ENCODE measurements at regions not wholly inside any gene's neighbourhood (a gene's known extent, or its start where the extent isn't known, plus 50 kb on each side); places are given as distances from the start of the nearest gene placed in this dataset.

DNA sequence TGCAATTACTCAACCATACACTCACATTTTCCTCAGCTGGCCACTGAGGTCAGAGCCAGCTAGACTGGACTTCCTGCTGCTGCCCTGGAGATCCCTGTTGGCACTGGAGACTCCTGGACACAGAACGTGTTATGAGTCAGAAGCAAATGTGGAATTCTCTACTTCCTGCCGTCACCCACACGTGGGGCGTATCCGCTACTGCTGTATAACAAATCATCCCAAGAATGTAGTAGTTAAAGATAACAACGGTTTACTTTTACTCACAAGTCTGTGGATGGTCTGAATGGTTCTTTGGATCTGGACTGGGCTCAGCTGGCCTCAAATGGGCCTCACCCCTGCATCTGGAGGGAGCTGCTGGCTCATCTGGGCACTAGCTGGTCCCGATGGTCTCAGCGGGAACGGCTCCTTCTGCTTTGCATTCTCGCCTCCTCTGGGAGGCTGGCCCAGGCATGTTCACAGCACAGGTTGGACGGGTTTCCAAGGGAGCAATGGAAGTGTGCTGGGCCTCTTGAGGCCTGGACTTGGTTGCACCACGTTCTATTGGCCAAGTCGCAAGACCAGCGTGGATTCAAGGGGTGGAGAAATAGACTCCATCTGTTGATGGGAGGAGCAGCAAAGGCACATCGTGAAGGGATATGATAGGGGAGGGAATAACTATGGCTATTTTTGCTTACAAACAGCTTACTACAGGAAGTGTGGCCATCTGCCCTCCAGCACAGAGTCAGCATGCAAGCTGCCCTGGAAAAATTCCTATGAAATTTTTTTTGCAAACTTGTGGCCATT is 118.5 kb downstream of the SNX5 start:
- DNase-seq = no peak
- no peak overlapping the region for H3K4me3 Mint-ChIP-seq
- no peaks in the 10 kb centered on the region for H3K9me3 Mint-ChIP-seq
- ChIA-PET POLR2A (no interaction called here), CTCF (interaction anchor here (0.5 kb wide), 1 partner anchor 45 kb away, joined by 3 read pairs; no protein-coding TSS in a partner anchor)
- peaks cover 13% of the 10 kb centered on the region for H3K4me1 Mint-ChIP-seq (ENCODE audit: low read depth)
- intact Hi-C loops (cut with micrococcal nuclease) = no loop called here
- no peaks in the 10 kb centered on the region for H3K36me3 Mint-ChIP-seq
- H3K27ac Mint-ChIP-seq = no peak overlapping the region
- H3K27me3 Mint-ChIP-seq = no peaks in the 10 kb centered on the region

DNA sequence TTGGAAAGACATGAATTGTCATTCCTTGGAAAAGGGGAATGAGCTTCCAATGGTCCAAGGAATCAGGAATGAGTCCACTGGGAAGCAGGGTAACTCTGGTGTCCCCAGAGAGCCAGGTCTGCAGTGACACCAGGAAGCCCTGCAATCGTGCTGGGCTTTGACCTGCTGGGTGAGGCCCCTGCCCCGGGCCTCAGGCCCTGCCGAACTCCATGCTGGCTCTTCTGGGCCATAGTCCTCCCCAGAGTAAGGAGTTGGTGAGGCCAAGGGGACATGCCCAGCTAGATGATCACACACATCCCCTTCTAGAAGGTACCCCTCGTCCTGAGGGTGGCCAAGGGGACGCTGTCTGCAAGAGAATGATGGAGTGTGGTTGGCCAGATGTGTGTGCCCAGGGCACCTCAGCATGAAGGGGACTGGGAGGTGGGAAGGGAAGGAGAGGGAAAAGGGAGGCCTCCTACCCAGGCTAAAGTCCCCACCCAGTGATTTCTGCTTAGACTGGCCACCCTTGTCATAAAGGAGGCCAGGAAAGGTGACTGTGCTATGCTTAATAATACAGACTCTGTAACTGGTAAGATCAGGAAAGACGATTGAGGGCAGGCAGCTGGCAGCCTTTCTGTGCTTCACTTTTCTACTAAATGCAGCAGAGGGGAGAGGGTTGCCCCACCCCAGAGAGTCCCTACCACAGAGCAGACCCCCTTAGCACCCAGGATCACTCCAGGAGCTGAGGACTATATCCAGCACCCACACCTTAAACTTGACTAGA is 119.3 kb downstream of the SNX5 start:
- ChIA-PET POLR2A (no interaction called here), CTCF (no interaction called here)
- Mint-ChIP-seq H3K4me3 (no peak overlapping the region), H3K27me3 (no peaks in the 10 kb centered on the region), H3K4me1 (ENCODE audit: low read depth) (peaks cover 13% of the 10 kb centered on the region), H3K9me3 (no peaks in the 10 kb centered on the region), H3K36me3 (no peaks in the 10 kb centered on the region), H3K27ac (no peak overlapping the region)
- DNase-seq = no peak
- intact Hi-C loops (cut with micrococcal nuclease) = no loop called here

DNA sequence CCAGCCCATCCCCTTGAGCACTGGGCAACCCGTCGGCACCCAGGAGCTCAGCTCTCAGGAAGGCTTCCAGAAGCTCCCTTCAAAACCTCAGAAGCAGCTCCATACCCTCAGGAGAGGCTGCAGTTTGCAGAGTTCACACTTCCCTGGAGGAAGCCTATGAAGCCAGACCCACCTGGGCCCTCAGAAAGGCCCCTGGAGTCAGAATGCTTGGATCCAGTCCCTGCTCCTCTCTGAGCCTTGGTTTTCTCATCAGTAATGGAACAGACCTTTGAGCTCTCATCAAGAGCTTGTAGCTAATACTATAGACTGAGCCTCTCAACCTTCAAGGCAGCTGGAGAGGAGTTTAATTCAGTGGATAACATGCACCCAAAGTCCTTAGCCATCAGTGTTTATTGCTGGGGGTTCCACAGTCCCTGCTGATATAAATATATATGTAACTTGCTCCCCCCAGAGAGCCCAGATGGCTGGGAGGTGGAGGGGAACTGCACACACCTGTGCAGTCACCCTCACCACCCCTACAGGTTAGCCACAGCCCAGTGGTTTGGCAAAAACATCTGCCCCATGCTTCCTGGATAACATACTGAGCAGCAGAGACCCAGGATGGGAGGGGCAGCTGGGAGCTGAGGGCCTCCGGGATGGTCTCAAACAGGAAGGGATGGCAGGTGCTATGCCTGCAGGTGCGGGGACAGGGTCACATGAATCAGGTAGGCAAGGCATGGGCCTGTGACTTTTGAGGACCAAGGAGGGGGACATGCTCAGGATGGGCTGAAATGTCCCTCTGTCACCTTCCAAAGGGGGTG is 120.1 kb downstream of the SNX5 start:
- peaks cover 17% of the 10 kb centered on the region for H3K4me1 Mint-ChIP-seq (ENCODE audit: low read depth)
- DNase-seq = no peak
- H3K27ac Mint-ChIP-seq = no peak overlapping the region
- H3K4me3 Mint-ChIP-seq = no peak overlapping the region
- intact Hi-C loops (cut with micrococcal nuclease) = no loop called here
- ChIA-PET POLR2A (no interaction called here), CTCF (no interaction called here)
- H3K27me3 Mint-ChIP-seq = no peaks in the 10 kb centered on the region
- no peaks in the 10 kb centered on the region for H3K9me3 Mint-ChIP-seq
- no peaks in the 10 kb centered on the region for H3K36me3 Mint-ChIP-seq

GRCh38 chr20:17845701-17846475 is 122.7 kb downstream of the SNX5 start:
- Mint-ChIP-seq H3K4me3 (no peak overlapping the region), H3K27ac (no peak overlapping the region), H3K9me3 (no peaks in the 10 kb centered on the region), H3K36me3 (no peaks in the 10 kb centered on the region), H3K4me1 (ENCODE audit: low read depth) (peaks cover 17% of the 10 kb centered on the region), H3K27me3 (no peaks in the 10 kb centered on the region)
- DNase-seq = no peak
- intact Hi-C loops (cut with micrococcal nuclease) = no loop called here
- ChIA-PET CTCF (interaction anchor here (2.5 kb wide), 1 partner anchor 163 kb away, joined by 7 read pairs; the partner anchor contains the start of gene RRBP1), POLR2A (no interaction called here)

- H3K9me3 Mint-ChIP-seq = no peaks in the 10 kb centered on the region
- no peak overlapping the region for H3K4me3 Mint-ChIP-seq
- no peak for DNase-seq
- no peaks in the 10 kb centered on the region for H3K27me3 Mint-ChIP-seq
- H3K36me3 Mint-ChIP-seq = no peaks in the 10 kb centered on the region
- no peak overlapping the region for H3K27ac Mint-ChIP-seq
- POLR2A ChIA-PET = no interaction called here
- intact Hi-C loops (cut with micrococcal nuclease) = no loop called here
- peaks cover 17% of the 10 kb centered on the region for H3K4me1 Mint-ChIP-seq (ENCODE audit: low read depth)
- CTCF ChIA-PET = interaction anchor here (2.5 kb wide), 1 partner anchor 162 kb away, joined by 7 read pairs; the partner anchor contains the start of gene RRBP1
Measured at GRCh38 chr20:17844549-17845298, 123.9 kb downstream of the SNX5 start.

DNA sequence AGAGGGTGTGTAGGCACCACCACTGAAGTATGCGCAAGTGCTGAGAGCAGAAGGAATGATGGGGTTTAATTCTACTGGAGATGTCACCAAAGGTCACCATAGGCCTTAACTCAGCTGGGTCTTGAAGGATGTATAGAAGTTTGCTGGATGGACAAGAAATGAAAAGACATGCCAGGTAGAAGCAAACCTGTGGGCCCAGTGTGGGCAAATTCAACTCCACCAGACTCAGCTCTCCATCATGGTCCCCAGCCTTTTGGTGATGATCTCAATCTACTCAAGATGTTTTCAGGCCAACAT is 124.5 kb downstream of the SNX5 start:
- Mint-ChIP-seq H3K4me3 (no peak overlapping the region), H3K27me3 (no peaks in the 10 kb centered on the region), H3K4me1 (ENCODE audit: low read depth) (peaks cover 17% of the 10 kb centered on the region), H3K27ac (no peak overlapping the region), H3K9me3 (no peaks in the 10 kb centered on the region), H3K36me3 (no peaks in the 10 kb centered on the region)
- ChIA-PET CTCF (interaction anchor here (0.6 kb wide), 1 partner anchor 54 kb away, joined by 3 read pairs; no protein-coding TSS in a partner anchor), POLR2A (no interaction called here)
- intact Hi-C loops (cut with micrococcal nuclease) = no loop called here
- DNase-seq = no peak

DNA sequence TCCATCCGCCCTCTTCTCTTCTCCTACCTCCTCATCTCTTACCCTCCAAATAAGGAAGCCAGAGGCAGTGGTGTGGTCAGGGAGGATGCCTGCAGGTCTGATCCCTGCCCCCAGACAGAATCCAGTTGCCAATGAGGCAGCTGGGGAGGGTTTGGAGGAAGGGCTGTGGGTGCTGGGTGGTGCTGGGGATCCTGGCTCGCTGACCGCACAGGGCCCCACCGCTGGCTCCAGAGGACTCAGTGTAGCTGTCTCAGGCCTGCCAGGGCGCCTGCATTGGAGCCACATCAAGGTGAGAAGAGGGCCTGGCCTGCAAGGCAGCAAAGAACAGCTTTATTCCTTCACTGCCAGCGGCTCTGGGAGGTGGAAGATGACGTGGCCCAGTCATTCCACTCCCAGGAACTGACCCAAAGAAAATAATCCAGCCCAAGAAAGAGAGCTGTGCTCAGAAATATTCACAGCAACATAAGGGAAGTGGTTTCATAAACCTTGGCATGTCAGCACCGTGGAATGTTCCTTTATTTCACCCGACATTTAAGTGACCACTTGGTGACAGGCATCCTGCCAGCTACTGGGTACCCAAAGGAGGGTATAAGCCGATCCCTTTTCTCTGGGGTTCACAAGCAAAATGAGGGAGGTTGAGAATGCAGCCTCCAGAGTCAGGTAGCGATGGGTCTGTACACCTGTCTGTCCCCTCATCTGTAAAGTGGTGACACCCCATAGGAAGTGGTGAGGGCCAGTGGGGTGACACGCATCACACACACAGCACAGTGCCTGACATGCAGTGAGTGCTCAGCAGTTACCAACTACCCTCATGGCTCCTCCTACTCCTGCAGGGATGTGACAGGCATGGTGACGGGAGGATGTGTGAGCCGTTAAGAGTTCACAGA is 125.1 kb downstream of the SNX5 start:
- Mint-ChIP-seq H3K36me3 (no peaks in the 10 kb centered on the region), H3K4me1 (ENCODE audit: low read depth) (peaks cover 17% of the 10 kb centered on the region), H3K27ac (no peak overlapping the region), H3K27me3 (no peaks in the 10 kb centered on the region), H3K9me3 (no peaks in the 10 kb centered on the region), H3K4me3 (no peak overlapping the region)
- CTCF ChIA-PET = interaction anchor here (0.6 kb wide), 1 partner anchor 55 kb away, joined by 3 read pairs; no protein-coding TSS in a partner anchor
- DNase-seq = peak; percentile 46
- intact Hi-C loops (cut with micrococcal nuclease) = no loop called here
- POLR2A ChIA-PET = no interaction called here

DNA sequence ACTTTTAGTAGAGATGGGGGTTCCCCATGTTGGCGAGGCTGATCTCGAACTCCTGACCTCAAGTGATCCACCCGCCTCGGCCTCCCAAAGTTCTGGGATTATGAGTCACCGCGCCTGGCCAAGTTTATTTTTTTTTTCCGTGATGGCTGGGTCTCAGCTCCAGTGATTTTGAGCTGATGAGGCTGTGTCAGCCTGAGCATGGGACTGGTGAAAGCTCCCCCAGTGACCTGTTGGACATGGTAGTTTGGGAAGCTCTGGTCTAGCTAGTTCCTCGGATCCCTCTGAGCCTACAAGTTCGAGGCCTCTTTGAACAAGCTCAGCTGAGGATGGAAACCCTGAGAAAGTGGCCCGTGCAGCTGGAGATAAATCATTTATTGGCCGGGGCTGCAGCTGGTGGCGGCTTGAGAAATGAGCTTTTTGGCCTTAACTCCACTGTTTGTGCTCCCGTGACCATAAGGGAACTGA is 126.8 kb downstream of the SNX5 start:
- Mint-ChIP-seq H3K9me3 (no peaks in the 10 kb centered on the region), H3K27ac (no peak overlapping the region), H3K4me1 (ENCODE audit: low read depth) (peaks cover 11% of the 10 kb centered on the region), H3K4me3 (no peak overlapping the region), H3K36me3 (no peaks in the 10 kb centered on the region), H3K27me3 (no peaks in the 10 kb centered on the region)
- ChIA-PET CTCF (no interaction called here), POLR2A (interaction anchor here (0.5 kb wide), 1 partner anchor 159 kb away, joined by 3 read pairs; no protein-coding TSS in a partner anchor)
- DNase-seq = no peak
- intact Hi-C loops (cut with micrococcal nuclease) = no loop called here

- H3K36me3 Mint-ChIP-seq = no peaks in the 10 kb centered on the region
- no peak overlapping the region for H3K4me3 Mint-ChIP-seq
- CTCF ChIA-PET = no interaction called here
- H3K4me1 Mint-ChIP-seq (ENCODE audit: low read depth) = peaks cover 4% of the 10 kb centered on the region
- intact Hi-C loops (cut with micrococcal nuclease) = no loop called here
- H3K27ac Mint-ChIP-seq = no peak overlapping the region
- no peaks in the 10 kb centered on the region for H3K27me3 Mint-ChIP-seq
- POLR2A ChIA-PET = no interaction called here
- no peaks in the 10 kb centered on the region for H3K9me3 Mint-ChIP-seq
- no peak for DNase-seq
Measured at GRCh38 chr20:17840423-17840822, 128.2 kb downstream of the SNX5 start.

DNA sequence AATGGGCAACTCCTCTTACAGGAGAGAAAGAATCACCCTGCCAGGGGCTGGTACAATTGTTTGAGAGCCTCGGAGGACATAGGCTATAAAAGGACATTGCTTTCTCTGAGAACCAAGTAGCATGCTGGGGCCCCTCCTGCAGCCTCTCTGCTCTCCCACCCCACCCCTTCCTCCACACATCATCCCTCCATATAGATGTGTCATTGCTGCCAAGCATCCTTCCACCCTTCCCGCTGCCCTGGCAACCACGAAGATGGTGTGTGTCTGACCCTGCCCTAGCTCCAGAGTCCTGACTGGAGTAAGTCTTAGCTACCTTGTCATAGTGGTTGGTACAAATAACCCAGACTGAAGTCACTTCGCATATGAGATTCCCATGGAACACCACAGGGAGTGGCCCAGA is 129.7 kb downstream of the SNX5 start:
- Mint-ChIP-seq H3K4me3 (no peak overlapping the region), H3K4me1 (ENCODE audit: low read depth) (peaks cover 2% of the 10 kb centered on the region)

More for the DNA sequence above, 129.7 kb downstream of the SNX5 start:
- no peak for DNase-seq
- H3K27ac Mint-ChIP-seq = no peak overlapping the region
- CTCF ChIA-PET = no interaction called here
- H3K9me3 Mint-ChIP-seq = no peaks in the 10 kb centered on the region
- H3K27me3 Mint-ChIP-seq = no peaks in the 10 kb centered on the region
- POLR2A ChIA-PET = interaction anchor here (1.1 kb wide), 1 partner anchor 18 kb away, joined by 3 read pairs; no protein-coding TSS in a partner anchor
- intact Hi-C loops (cut with micrococcal nuclease) = no loop called here
- H3K36me3 Mint-ChIP-seq = no peaks in the 10 kb centered on the region

Measured in activated CD4-positive, alpha-beta memory T cell treated with anti-CD3 and anti-CD28 coated beads for 36 hours (primary cell).